ENCODE measurements at regions not wholly inside any gene's neighbourhood (a gene's known extent, or its start where the extent isn't known, plus 50 kb on each side); places are given as distances from the start of the nearest gene placed in this dataset.

DNA sequence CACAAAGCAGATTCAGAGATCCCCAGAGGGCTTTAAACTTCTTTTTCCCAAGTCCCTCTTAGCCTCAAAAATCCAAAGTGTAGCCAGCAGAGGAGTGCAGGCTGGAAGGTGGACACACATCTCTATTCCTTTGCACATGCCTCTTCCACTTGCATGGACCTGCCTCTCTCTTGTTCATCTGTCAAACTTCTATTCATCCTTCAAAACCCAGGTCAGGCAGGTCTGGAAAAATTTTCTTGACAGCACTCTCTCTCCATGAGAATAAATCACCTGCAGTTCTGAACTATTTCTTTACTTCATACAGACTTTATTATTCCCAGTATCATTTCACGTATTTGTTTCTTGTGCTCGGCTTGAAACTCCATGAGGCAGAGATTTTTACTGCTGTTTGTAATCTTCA lies 127.5 kb downstream of the SS18 start:
- Histone ChIP-seq H3K4me3 (ENCODE audit: low read depth, low read length) (no peak overlapping the region), H3K36me3 (ENCODE audit: control insufficient read depth, insufficient read depth, low read length) (no peaks in the 10 kb centered on the region), H3K27me3 (ENCODE audit: control insufficient read depth, insufficient read depth, low read length) (peaks cover 2% of the 10 kb centered on the region)
- DNase-seq (ENCODE audit: low read depth), result no peak
- TF ChIP-seq, protein P1, sequence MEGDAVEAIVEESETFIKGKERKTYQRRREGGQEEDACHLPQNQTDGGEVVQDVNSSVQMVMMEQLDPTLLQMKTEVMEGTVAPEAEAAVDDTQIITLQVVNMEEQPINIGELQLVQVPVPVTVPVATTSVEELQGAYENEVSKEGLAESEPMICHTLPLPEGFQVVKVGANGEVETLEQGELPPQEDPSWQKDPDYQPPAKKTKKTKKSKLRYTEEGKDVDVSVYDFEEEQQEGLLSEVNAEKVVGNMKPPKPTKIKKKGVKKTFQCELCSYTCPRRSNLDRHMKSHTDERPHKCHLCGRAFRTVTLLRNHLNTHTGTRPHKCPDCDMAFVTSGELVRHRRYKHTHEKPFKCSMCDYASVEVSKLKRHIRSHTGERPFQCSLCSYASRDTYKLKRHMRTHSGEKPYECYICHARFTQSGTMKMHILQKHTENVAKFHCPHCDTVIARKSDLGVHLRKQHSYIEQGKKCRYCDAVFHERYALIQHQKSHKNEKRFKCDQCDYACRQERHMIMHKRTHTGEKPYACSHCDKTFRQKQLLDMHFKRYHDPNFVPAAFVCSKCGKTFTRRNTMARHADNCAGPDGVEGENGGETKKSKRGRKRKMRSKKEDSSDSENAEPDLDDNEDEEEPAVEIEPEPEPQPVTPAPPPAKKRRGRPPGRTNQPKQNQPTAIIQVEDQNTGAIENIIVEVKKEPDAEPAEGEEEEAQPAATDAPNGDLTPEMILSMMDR (IDR thresholded peaks at IDR 0.05; ENCODE audit: insufficient read depth, low read length, poor library complexity, severe bottlenecking), result no peak

DNA sequence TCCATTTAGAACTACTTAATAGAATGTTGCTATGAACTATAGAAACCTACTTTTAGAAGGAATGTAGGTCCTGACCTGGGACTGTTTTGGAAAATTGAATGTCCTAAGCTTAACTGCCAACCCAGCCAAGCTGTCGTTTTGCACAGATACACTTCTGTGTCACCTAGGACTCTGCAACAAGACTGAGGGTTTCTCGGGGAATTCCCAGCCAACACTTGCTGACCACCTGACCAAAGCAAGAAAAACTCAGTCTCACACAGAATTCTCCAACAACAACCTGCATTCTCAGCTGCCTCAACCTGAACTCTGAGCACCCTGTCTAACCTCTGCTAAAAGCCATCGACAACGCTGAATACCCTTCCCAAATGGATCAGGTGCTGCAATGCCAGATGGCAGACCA lies 128.2 kb downstream of the SS18 start:
- TF ChIP-seq, protein P1 (IDR thresholded peaks at IDR 0.05; ENCODE audit: insufficient read depth, low read length, poor library complexity, severe bottlenecking), result no peak
- H3K27me3 ChIP-seq (ENCODE audit: control insufficient read depth, insufficient read depth, low read length), result peaks cover 2% of the 10 kb centered on the region
- H3K4me3 ChIP-seq (ENCODE audit: low read depth, low read length), result no peak overlapping the region
- DNase-seq (ENCODE audit: low read depth), result no peak
- H3K36me3 ChIP-seq (ENCODE audit: control insufficient read depth, insufficient read depth, low read length), result no peaks in the 10 kb centered on the region

DNA sequence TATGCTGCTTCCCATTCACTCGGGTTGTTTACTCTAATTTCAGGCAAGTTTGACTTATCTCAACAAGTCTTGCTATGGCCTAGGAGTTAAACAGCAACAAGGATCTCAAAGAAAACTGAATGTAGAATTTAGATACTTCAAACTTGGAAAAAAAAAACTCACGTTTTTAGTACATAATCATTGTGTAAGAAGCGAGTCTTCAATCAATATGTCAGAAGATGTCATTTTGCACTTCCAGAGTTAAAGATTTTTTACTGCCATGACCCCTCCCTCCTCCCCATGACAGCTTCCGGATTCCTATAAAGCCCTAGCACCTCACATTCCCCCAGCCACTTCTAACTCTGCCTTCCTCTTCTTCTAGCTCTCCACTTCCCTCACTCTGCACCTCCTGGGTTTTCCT lies 133.4 kb downstream of the SS18 start:
- no peaks in the 10 kb centered on the region for H3K27me3 ChIP-seq (ENCODE audit: control insufficient read depth, insufficient read depth, low read length)
- no peak for DNase-seq (ENCODE audit: low read depth)
- TF ChIP-seq, protein P1 (IDR thresholded peaks at IDR 0.05; ENCODE audit: insufficient read depth, low read length, poor library complexity, severe bottlenecking), result no peak

DNA sequence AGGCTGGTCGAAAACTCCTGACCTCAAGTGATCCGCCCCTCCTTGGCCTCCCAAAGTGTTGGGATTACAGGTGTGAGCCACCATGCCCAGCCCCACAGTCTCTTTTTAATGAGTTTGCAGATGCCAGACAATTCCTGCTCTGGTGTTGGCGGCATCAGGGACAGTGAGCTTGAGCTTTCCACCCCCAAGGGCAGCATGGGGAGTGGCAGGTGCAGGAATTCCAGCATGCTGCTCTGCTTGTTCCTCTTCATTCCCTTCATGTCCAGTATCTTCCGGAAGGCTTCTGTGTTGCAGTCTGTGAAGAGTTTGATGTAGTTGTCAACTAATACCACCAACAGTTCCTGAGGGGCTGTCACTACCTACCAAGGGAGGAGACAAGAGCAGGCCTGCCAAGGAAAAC lies 137.3 kb downstream of the SS18 start:
- no peak for DNase-seq (ENCODE audit: low read depth)
- Histone ChIP-seq H3K4me3 (ENCODE audit: low read depth, low read length) (no peak overlapping the region), H3K36me3 (ENCODE audit: control insufficient read depth, insufficient read depth, low read length) (no peaks in the 10 kb centered on the region), H3K27me3 (ENCODE audit: control insufficient read depth, insufficient read depth, low read length) (no peaks in the 10 kb centered on the region)
- TF ChIP-seq, protein P1 (IDR thresholded peaks at IDR 0.05; ENCODE audit: insufficient read depth, low read length, poor library complexity, severe bottlenecking), result no peak

More for the DNA sequence above, 133.4 kb downstream of the SS18 start:
- H3K4me3 ChIP-seq (ENCODE audit: low read depth, low read length), result no peak overlapping the region
- H3K36me3 ChIP-seq (ENCODE audit: control insufficient read depth, insufficient read depth, low read length), result no peaks in the 10 kb centered on the region

DNA sequence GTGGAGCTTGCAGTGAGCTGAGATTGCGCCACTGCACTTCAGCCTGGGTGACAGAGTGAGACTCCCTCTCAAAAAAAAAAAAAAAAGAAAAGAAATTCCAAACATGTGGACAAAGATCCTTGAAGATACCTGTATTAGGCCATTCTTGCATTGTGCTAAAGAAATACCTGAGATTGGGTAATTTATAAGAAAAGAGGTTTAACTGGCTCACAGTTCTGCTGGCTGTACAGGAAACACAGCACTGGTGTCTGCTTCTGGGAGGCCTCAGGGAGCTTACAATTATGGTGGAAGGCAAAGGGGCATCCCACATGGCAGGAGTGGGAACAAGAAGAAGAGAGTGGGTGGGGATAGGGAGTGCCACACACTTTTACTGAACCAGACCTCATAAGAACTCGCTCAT lies 140.1 kb downstream of the SS18 start:
- H3K27me3 ChIP-seq (ENCODE audit: control insufficient read depth, insufficient read depth, low read length), result no peaks in the 10 kb centered on the region
- TF ChIP-seq, protein P1 (IDR thresholded peaks at IDR 0.05; ENCODE audit: insufficient read depth, low read length, poor library complexity, severe bottlenecking), result no peak
- DNase-seq (ENCODE audit: low read depth), result no peak
- H3K36me3 ChIP-seq (ENCODE audit: control insufficient read depth, insufficient read depth, low read length), result no peaks in the 10 kb centered on the region
- H3K4me3 ChIP-seq (ENCODE audit: low read depth, low read length), result no peak overlapping the region

DNA sequence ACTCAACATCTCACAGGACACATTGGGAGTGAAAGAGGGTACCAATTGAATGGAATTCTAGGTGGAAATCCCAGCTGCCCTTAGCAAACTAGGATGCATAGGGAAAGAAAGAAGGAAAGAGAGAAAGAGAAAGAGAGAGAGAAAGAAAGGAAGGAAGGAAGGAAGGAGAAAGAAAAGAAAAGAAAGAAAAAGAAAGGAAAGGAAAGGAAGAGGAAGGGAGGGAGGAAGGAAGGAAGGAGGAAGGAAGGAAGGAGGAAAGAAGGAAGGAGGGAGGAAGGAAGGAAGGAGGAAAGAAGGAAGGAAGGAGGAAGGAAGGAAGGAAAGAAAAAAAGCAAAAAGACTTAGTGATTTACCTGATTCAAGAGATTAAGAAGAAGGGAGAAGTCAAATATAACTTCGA lies 143.9 kb downstream of the SS18 start:
- Histone ChIP-seq H3K27me3 (ENCODE audit: control insufficient read depth, insufficient read depth, low read length) (no peaks in the 10 kb centered on the region), H3K4me3 (ENCODE audit: low read depth, low read length) (no peak overlapping the region), H3K36me3 (ENCODE audit: control insufficient read depth, insufficient read depth, low read length) (no peaks in the 10 kb centered on the region)
- no peak for DNase-seq (ENCODE audit: low read depth)
- TF ChIP-seq, protein P1 (IDR thresholded peaks at IDR 0.05; ENCODE audit: insufficient read depth, low read length, poor library complexity, severe bottlenecking), result no peak
